ENCODE measurements at regions not wholly inside any gene's neighbourhood (a gene's known extent, or its start where the extent isn't known, plus 50 kb on each side); places are given as distances from the start of the nearest gene placed in this dataset.
A peak's percentile ranks its signal among the peaks of the same experiment; 100 is the strongest.

DNA sequence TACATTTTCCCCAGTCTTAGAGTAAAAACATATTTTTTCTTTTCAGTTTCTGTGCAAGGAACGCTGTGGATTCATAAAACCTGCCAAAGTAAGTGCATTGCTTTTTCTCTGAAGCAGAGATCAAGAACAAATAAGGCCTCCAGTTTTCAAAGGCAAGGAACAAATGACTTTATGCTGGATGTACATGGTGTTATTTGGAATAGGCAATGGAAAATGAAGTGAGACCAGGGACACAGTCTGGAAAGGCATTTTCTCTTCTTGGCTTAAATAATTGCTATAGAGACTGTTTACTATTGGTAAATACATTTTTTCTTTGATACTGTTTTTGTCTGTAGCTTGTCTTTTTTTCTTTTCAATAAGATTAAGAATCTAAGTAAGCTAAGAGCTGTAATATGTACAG lies 725.9 kb upstream of the MDGA2 start:
- DNase-seq (ENCODE audit: low read depth) = no peak
- no peak overlapping the region for H3K4me3 ChIP-seq (ENCODE audit: low read depth, low read length)
- TF ChIP-seq, protein P1, sequence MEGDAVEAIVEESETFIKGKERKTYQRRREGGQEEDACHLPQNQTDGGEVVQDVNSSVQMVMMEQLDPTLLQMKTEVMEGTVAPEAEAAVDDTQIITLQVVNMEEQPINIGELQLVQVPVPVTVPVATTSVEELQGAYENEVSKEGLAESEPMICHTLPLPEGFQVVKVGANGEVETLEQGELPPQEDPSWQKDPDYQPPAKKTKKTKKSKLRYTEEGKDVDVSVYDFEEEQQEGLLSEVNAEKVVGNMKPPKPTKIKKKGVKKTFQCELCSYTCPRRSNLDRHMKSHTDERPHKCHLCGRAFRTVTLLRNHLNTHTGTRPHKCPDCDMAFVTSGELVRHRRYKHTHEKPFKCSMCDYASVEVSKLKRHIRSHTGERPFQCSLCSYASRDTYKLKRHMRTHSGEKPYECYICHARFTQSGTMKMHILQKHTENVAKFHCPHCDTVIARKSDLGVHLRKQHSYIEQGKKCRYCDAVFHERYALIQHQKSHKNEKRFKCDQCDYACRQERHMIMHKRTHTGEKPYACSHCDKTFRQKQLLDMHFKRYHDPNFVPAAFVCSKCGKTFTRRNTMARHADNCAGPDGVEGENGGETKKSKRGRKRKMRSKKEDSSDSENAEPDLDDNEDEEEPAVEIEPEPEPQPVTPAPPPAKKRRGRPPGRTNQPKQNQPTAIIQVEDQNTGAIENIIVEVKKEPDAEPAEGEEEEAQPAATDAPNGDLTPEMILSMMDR (IDR thresholded peaks at IDR 0.05; ENCODE audit: insufficient read depth, low read length) = no peak

DNA sequence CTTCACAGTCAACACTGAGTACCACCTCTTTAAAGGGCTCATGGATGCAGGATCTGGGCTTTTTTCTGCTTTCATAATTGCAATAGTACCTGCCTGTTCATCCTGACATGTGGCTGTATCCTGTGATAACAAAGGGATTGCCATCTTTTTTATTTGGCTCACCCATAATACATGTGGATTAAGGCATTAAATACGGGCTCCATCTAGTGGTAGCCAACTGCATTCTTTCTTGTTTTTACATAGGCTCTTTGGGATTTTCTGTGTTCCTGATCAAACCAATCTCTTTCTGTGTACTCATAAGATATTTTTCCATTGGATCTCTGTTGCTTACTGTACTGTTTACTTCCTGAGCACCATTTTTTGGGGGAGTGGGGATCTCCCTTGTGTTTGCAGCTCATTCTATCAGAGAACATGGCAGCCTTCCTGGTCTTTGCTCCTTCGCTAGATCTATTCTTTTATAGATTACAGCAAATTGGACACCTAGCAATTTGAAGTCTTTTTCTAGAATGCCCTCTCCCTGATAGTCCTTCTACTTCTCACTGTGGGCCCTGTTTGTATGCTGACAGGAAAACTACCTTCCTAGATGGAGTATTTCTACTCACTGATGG lies 723.4 kb upstream of the MDGA2 start:
- peak; percentile 8 for DNase-seq (ENCODE audit: low read depth)
- TF ChIP-seq, protein P1 (IDR thresholded peaks at IDR 0.05; ENCODE audit: insufficient read depth, low read length) = peak; percentile 40
- no peak overlapping the region for H3K4me3 ChIP-seq (ENCODE audit: low read depth, low read length)

DNA sequence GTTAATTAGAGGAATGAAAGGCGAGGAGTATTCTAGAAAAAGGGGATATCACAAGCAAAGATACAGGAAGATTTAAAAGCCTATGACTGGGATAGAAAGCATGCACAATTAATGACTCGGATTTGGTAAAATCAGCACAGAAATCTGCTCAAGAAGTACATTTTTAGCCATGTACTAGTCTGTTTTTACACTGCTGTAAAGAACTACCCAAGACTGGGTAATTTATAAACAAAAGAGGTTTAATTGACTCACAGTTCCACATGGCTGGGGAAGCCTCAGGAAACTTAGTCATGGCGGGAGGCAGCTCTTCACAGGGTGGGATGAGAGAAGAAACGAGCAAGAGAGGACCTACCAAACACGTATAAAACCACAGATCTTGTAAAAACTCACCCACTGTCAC lies 716.3 kb upstream of the MDGA2 start:
- H3K4me3 ChIP-seq (ENCODE audit: low read depth, low read length) = no peak overlapping the region
- TF ChIP-seq, protein P1 (IDR thresholded peaks at IDR 0.05; ENCODE audit: insufficient read depth, low read length) = no peak
- DNase-seq (ENCODE audit: low read depth) = no peak

DNA sequence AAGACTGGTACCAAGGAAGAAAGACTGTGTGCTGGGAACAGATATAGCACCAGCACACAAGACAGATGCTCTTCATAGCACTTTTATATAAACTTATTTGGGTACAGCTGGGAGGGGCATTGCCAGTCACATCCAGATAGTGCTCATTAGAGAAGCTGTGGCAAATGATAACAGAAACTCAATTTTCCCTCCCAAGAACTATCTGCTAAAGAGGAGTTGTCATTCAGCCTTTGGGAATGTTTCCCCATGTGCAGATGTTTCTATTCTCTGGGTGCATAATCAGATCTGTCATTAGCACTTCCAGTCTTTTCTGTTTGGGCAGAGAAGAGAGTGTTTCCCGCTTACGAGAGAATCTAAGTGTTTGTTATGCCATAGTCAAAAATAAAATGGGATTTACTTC lies 714.9 kb upstream of the MDGA2 start:
- no peak for DNase-seq (ENCODE audit: low read depth)
- TF ChIP-seq, protein P1 (IDR thresholded peaks at IDR 0.05; ENCODE audit: insufficient read depth, low read length) = no peak
- no peak overlapping the region for H3K4me3 ChIP-seq (ENCODE audit: low read depth, low read length)

DNA sequence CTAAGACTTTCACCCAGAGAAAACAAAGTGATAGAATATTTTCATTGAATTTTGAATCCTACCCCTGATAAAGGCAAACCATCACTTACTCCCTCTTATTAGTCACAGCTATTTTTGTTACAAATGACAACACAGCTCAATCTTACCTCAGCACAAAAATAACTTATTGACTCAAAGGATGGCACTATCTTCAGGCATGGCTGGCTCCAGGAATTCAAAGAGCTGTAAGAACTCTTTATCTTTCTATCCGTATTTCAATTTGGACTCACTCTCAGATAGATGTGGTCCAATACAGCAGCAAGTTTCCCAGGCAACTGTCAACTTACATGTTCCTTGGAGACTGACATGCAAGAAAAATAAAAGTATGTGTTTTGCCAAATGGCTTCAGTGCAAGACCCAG lies 709.4 kb upstream of the MDGA2 start:
- TF ChIP-seq, protein P1 (IDR thresholded peaks at IDR 0.05; ENCODE audit: insufficient read depth, low read length) = no peak
- H3K4me3 ChIP-seq (ENCODE audit: low read depth, low read length) = no peak overlapping the region
- no peak for DNase-seq (ENCODE audit: low read depth)

DNA sequence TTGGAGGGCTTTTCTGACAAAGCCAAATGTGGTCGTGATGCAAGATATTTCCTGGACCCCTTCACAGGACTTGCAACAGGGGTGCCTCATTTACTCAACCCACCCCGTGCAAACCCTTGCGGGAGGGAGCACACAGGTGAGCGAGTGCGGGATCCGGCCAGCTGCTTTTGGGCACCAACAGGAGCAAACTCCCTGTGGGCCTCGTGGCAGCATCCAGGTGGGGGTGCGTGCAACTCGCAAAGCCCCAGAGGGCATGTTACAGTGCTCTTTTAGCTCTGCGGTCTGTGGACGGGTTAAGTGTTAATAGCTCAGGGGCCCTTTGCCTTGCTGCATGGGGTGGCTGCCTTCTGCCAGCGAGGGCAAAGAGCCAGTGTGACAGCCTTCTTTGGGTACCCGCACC lies 707.6 kb upstream of the MDGA2 start:
- TF ChIP-seq, protein P1 (IDR thresholded peaks at IDR 0.05; ENCODE audit: insufficient read depth, low read length) = no peak
- no peak overlapping the region for H3K4me3 ChIP-seq (ENCODE audit: low read depth, low read length)

DNA sequence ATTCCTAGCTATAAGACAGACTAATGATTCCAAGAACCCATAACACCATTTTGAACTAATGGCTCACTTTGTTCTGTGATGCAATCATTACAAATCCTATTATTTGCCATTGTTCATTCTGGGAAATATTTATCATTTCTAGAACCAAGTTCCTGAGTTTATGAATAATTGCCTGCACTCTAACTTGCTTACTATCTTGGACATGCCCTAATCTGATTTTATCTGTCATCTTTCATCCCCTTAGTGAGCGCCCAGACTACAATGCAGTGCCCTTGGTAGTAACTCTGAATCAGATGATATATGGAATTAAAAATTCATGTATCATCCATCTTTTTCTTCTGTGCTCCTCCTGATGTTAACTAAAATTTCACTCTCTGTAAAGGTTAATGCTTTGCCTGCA lies 703.1 kb upstream of the MDGA2 start:
- H3K4me3 ChIP-seq (ENCODE audit: low read depth, low read length) = no peak overlapping the region
- TF ChIP-seq, protein P1 (IDR thresholded peaks at IDR 0.05; ENCODE audit: insufficient read depth, low read length) = no peak
- no peak for DNase-seq (ENCODE audit: low read depth)

More for the DNA sequence above, 707.6 kb upstream of the MDGA2 start:
- no peak for DNase-seq (ENCODE audit: low read depth)

All from fibroblast of the aortic adventitia (primary cell).